Osteocyte (in vitro differentiated cells): ENCODE measurements at regions not wholly inside any gene's neighbourhood (a gene's known extent, or its start where the extent isn't known, plus 50 kb on each side); places are given as distances from the start of the nearest gene placed in this dataset.
"Not testable (repeated sequence)": the region's sequence is repeated elsewhere in the genome, so short reads cannot be mapped to it uniquely, and the experiment has no call there.

Source experiments
- DNase-seq: peaks from one replicate; pipeline ENCODE4 v3.0.0; 2021; ENCODE audit warnings: mixed read lengths; ENCODE audit not compliant: unreplicated experiment; ENCODE audit errors: extremely low spot score
- H3K27ac Mint-ChIP-seq: one replicate; pipeline ENCODE4 v1.8.0; 2021; ENCODE audit warnings: mild to moderate bottlenecking, mixed read lengths; ENCODE audit not compliant: unreplicated experiment
- H3K27me3 Mint-ChIP-seq: one replicate; pipeline ENCODE4 v1.8.0; 2021; ENCODE audit warnings: mixed read lengths; ENCODE audit not compliant: unreplicated experiment
- H3K36me3 Mint-ChIP-seq: one replicate; pipeline ENCODE4 v1.8.0; 2021; ENCODE audit warnings: mixed read lengths; ENCODE audit not compliant: unreplicated experiment
- H3K4me1 Mint-ChIP-seq: one replicate; pipeline ENCODE4 v1.8.0; 2021; ENCODE audit warnings: mixed read lengths; ENCODE audit not compliant: unreplicated experiment
- H3K4me3 Mint-ChIP-seq: one replicate; pipeline ENCODE4 v1.8.0; 2021; ENCODE audit warnings: mild to moderate bottlenecking, moderate library complexity, mixed read lengths; ENCODE audit not compliant: unreplicated experiment
- H3K9me3 Mint-ChIP-seq: one replicate; pipeline ENCODE4 v1.8.0; 2021; ENCODE audit warnings: mixed read lengths; ENCODE audit not compliant: unreplicated experiment
- CTCF ChIP-seq: fragments of 200-600 bp; sonication (generic); IDR thresholded peaks from 2 replicates; pipeline ENCODE4 v1.5.0; 2021; ENCODE audit warnings: antibody characterized with exemption, mild to moderate bottlenecking, moderate library complexity

- H3K27ac Mint-ChIP-seq, result no peak overlapping the region
- H3K27me3 Mint-ChIP-seq, result no peaks in the 10 kb centered on the region
- H3K9me3 Mint-ChIP-seq, result peaks cover 7% of the 10 kb centered on the region
- H3K4me3 Mint-ChIP-seq, result no peak overlapping the region
- H3K4me1 Mint-ChIP-seq, result peaks cover 4% of the 10 kb centered on the region
- no peak for TF ChIP-seq CTCF
- H3K36me3 Mint-ChIP-seq, result no peaks in the 10 kb centered on the region
- DNase-seq, result no peak
Measured at GRCh38 chr4:66367043-66367660, 696.9 kb upstream of the EPHA5 start.

GRCh38 chr4:66360395-66360794, 690.1 kb upstream of the EPHA5 start:
- not testable (repeated sequence) for H3K4me1 Mint-ChIP-seq, DNase-seq, H3K4me3 Mint-ChIP-seq, H3K27ac Mint-ChIP-seq, H3K36me3 Mint-ChIP-seq, H3K9me3 Mint-ChIP-seq, H3K27me3 Mint-ChIP-seq

- H3K9me3 Mint-ChIP-seq, result peaks cover 7% of the 10 kb centered on the region
- TF ChIP-seq CTCF, result no peak
- peaks cover 6% of the 10 kb centered on the region for H3K4me1 Mint-ChIP-seq
- H3K27me3 Mint-ChIP-seq, result no peaks in the 10 kb centered on the region
- H3K36me3 Mint-ChIP-seq, result no peaks in the 10 kb centered on the region
- H3K4me3 Mint-ChIP-seq, result no peak overlapping the region
- H3K27ac Mint-ChIP-seq, result no peak overlapping the region
- no peak for DNase-seq
Measured at GRCh38 chr4:66357316-66357715, 687.0 kb upstream of the EPHA5 start.

GRCh38 chr4:66355328-66355727, 685.0 kb upstream of the EPHA5 start:
- no peak for DNase-seq
- Mint-ChIP-seq H3K4me1 (peaks cover 15% of the 10 kb centered on the region), H3K27me3 (no peaks in the 10 kb centered on the region), H3K27ac (no peak overlapping the region), H3K36me3 (no peaks in the 10 kb centered on the region), H3K4me3 (no peak overlapping the region), H3K9me3 (peaks cover 7% of the 10 kb centered on the region)
- no peak for TF ChIP-seq CTCF

- H3K27ac Mint-ChIP-seq, result peak overlapping the region; percentile 66
- no peaks in the 10 kb centered on the region for H3K36me3 Mint-ChIP-seq
- DNase-seq, result no peak
Measured at GRCh38 chr4:66351761-66352160, 681.5 kb upstream of the EPHA5 start.

More at GRCh38 chr4:66351761-66352160, 681.5 kb upstream of the EPHA5 start:
- Mint-ChIP-seq H3K4me1 (peaks cover 17% of the 10 kb centered on the region), H3K9me3 (peaks cover 7% of the 10 kb centered on the region), H3K27me3 (no peaks in the 10 kb centered on the region), H3K4me3 (no peak overlapping the region)
- TF ChIP-seq CTCF, result no peak
